GM18519 (cell line): ENCODE measurements at regions not wholly inside any gene's neighbourhood (a gene's known extent, or its start where the extent isn't known, plus 50 kb on each side); places are given as distances from the start of the nearest gene placed in this dataset.

ENCODE experiments used
- ATAC-seq: cut with Tn5 transposase; IDR thresholded peaks from one replicate; pipeline ENCODE4 v1.9.1; 2021; ENCODE audit warnings: mild to moderate bottlenecking, moderate library complexity; ENCODE audit not compliant: unreplicated experiment, low FRiP score

- no peak for ATAC-seq
Measured at GRCh38 chr21:38948377-38949069, 142.8 kb downstream of the ETS2 start.

GRCh38 chr21:38945545-38946245 is 140.0 kb downstream of the ETS2 start:
- no peak for ATAC-seq

GRCh38 chr21:38944903-38945302 is 139.2 kb downstream of the ETS2 start:
- ATAC-seq: no peak

- ATAC-seq: no peak
Measured at GRCh38 chr21:38944402-38944801, 138.7 kb downstream of the ETS2 start.

- no peak for ATAC-seq
Measured at GRCh38 chr21:38942748-38943211, 137.1 kb downstream of the ETS2 start.

- ATAC-seq: no peak
Measured at GRCh38 chr21:38938769-38939168, 133.0 kb downstream of the ETS2 start.

GRCh38 chr21:38938343-38938742 is 132.6 kb downstream of the ETS2 start:
- ATAC-seq: no peak

- ATAC-seq: no peak
Measured at GRCh38 chr21:38937844-38938243, 132.1 kb downstream of the ETS2 start.

GRCh38 chr21:38937286-38937790 is 131.6 kb downstream of the ETS2 start:
- ATAC-seq: no peak

GRCh38 chr21:38936240-38936639 is 130.5 kb downstream of the ETS2 start:
- no peak for ATAC-seq

GRCh38 chr21:38933731-38934130 is 128.0 kb downstream of the ETS2 start:
- no peak for ATAC-seq

GRCh38 chr21:38931291-38931690 is 125.6 kb downstream of the ETS2 start:
- ATAC-seq: no peak

GRCh38 chr21:38930853-38931252 is 125.1 kb downstream of the ETS2 start:
- no peak for ATAC-seq

- ATAC-seq: no peak
Measured at GRCh38 chr21:38930066-38930465, 124.3 kb downstream of the ETS2 start.

GRCh38 chr21:38929652-38930051 is 123.9 kb downstream of the ETS2 start:
- no peak for ATAC-seq

GRCh38 chr21:38929142-38929541 is 123.4 kb downstream of the ETS2 start:
- no peak for ATAC-seq

GRCh38 chr21:38927776-38928175 is 122.0 kb downstream of the ETS2 start:
- ATAC-seq: no peak

- ATAC-seq: no peak
Measured at GRCh38 chr21:38925923-38926322, 120.2 kb downstream of the ETS2 start.

GRCh38 chr21:38925478-38925877 is 119.7 kb downstream of the ETS2 start:
- ATAC-seq: no peak

- no peak for ATAC-seq
Measured at GRCh38 chr21:38924954-38925353, 119.2 kb downstream of the ETS2 start.

GRCh38 chr21:38923429-38923828 is 117.7 kb downstream of the ETS2 start:
- ATAC-seq: no peak
